Cardiac muscle cell (in vitro differentiated cells and primary cell): ENCODE measurements at regions not wholly inside any gene's neighbourhood (a gene's known extent, or its start where the extent isn't known, plus 50 kb on each side); places are given as distances from the start of the nearest gene placed in this dataset.

Source experiments
- DNase-seq, 2 donors: peaks; one replicate each; pipeline versions ENCODE4 v3.0.0 to v3.0.0-alpha.2; 2010 to 2017; ENCODE audit warnings: low read depth in 1 of 2, low spot score in 1 of 2
- H3K27ac ChIP-seq: fragments of 200-600 bp; sonication (generic); 2 replicates; pipeline ENCODE4 v1.5.1; 2016
- H3K27me3 ChIP-seq: fragments of 200-600 bp; sonication (generic); 2 replicates; pipeline ENCODE4 v1.6.0; 2016; ENCODE audit warnings: control low read depth
- H3K36me3 ChIP-seq: fragments of 200-600 bp; sonication (generic); 2 replicates; pipeline ENCODE4 v1.5.1; 2016; ENCODE audit warnings: control low read depth
- H3K4me1 ChIP-seq: fragments of 200-600 bp; sonication (generic); 2 replicates; pipeline ENCODE4 v1.8.1; 2017; ENCODE audit warnings: low read depth, mild to moderate bottlenecking, mixed run types
- H3K4me3 ChIP-seq: fragments of 200-600 bp; sonication (generic); 2 replicates; pipeline ENCODE4 v1.5.1; 2016; ENCODE audit warnings: mild to moderate bottlenecking
- H3K9me3 ChIP-seq: fragments of 200-600 bp; sonication (generic); 2 replicates; pipeline ENCODE4 v1.5.1; 2017; ENCODE audit warnings: low read depth, mild to moderate bottlenecking, control low read depth
- CTCF ChIP-seq: IDR thresholded peaks from 2 replicates; pipeline ENCODE4 v1.5.1; 2012; ENCODE audit warnings: low read depth, mild to moderate bottlenecking, low read length

- no peak overlapping the region for H3K4me3 ChIP-seq
- no peaks in the 10 kb centered on the region for H3K27me3 ChIP-seq
- no peaks in the 10 kb centered on the region for H3K4me1 ChIP-seq
- no peak for DNase-seq
- H3K9me3 ChIP-seq: no peaks in the 10 kb centered on the region
- H3K27ac ChIP-seq: no peak overlapping the region
- H3K36me3 ChIP-seq: no peaks in the 10 kb centered on the region
- TF ChIP-seq CTCF: no peak
These were observed 542.7 kb downstream of the FAM133A start for GRCh38 chrX:94216738-94217137.

- H3K27me3 ChIP-seq: no peaks in the 10 kb centered on the region
- H3K4me1 ChIP-seq: no peaks in the 10 kb centered on the region
- H3K4me3 ChIP-seq: no peak overlapping the region
- no peak overlapping the region for H3K27ac ChIP-seq
- no peak for DNase-seq
- no peak for TF ChIP-seq CTCF
- H3K9me3 ChIP-seq: no peaks in the 10 kb centered on the region
- H3K36me3 ChIP-seq: no peaks in the 10 kb centered on the region
These were observed 578.2 kb downstream of the FAM133A start for GRCh38 chrX:94252211-94252610.

GRCh38 chrX:94256396-94256795, 582.4 kb downstream of the FAM133A start:
- no peak for DNase-seq
- Histone ChIP-seq H3K4me3 (no peak overlapping the region), H3K27me3 (no peaks in the 10 kb centered on the region), H3K9me3 (no peaks in the 10 kb centered on the region), H3K4me1 (no peaks in the 10 kb centered on the region), H3K36me3 (no peaks in the 10 kb centered on the region), H3K27ac (no peak overlapping the region)
- TF ChIP-seq CTCF: no peak

- H3K4me3 ChIP-seq: no peak overlapping the region
- no peak for TF ChIP-seq CTCF
- H3K9me3 ChIP-seq: no peaks in the 10 kb centered on the region
- no peak for DNase-seq
- H3K27me3 ChIP-seq: no peaks in the 10 kb centered on the region
- no peaks in the 10 kb centered on the region for H3K4me1 ChIP-seq
- no peaks in the 10 kb centered on the region for H3K36me3 ChIP-seq
- no peak overlapping the region for H3K27ac ChIP-seq
These were observed 591.3 kb downstream of the FAM133A start for GRCh38 chrX:94265323-94265722.

- H3K36me3 ChIP-seq: no peaks in the 10 kb centered on the region
- DNase-seq: no peak
- H3K4me1 ChIP-seq: no peaks in the 10 kb centered on the region
- H3K9me3 ChIP-seq: no peaks in the 10 kb centered on the region
- no peak overlapping the region for H3K4me3 ChIP-seq
- no peak overlapping the region for H3K27ac ChIP-seq
- TF ChIP-seq CTCF: no peak
- no peaks in the 10 kb centered on the region for H3K27me3 ChIP-seq
These were observed 614.3 kb downstream of the FAM133A start for GRCh38 chrX:94288325-94288724.

GRCh38 chrX:94288972-94289371, 615.0 kb downstream of the FAM133A start:
- Histone ChIP-seq H3K36me3 (no peaks in the 10 kb centered on the region), H3K27me3 (no peaks in the 10 kb centered on the region), H3K4me1 (no peaks in the 10 kb centered on the region), H3K4me3 (no peak overlapping the region), H3K9me3 (no peaks in the 10 kb centered on the region), H3K27ac (no peak overlapping the region)
- no peak for DNase-seq
- no peak for TF ChIP-seq CTCF
